ENCODE measurements at regions not wholly inside any gene's neighbourhood (a gene's known extent, or its start where the extent isn't known, plus 50 kb on each side); places are given as distances from the start of the nearest gene placed in this dataset.
"Not testable (repeated sequence)": the region's sequence is repeated elsewhere in the genome, so short reads cannot be mapped to it uniquely, and the experiment has no call there.

DNA sequence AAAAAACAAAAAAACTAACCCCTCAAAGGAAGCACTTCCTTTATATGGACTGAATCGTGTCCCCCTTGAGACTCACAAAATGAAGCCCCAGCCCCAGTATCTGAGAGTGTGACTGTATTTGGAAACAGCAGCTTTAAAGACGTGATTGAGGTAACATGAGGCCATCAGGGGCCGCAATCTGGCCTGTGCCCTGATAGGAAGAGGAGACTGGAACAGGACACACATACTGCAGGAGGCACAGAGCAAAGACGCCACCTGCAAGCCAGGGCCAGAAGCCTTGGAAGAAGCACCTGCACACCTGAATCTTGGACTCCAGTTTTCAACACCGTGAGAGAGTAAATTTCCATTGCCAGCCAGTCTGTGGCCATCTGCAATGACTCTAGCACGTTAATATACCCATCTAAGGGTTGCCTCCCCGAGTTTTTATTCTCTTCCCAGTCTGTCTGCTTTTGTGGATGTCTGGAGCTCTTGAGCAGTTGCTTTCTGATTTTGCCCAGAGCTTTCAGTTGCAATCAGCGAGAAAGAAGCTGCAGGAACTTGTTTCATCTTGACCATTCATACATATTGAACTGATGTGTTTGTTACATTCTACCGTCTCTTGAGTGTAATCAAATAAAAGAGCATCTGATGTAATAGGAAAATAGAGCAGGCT, 775.8 kb upstream of the TPTE start:
- TF ChIP-seq, protein P1, sequence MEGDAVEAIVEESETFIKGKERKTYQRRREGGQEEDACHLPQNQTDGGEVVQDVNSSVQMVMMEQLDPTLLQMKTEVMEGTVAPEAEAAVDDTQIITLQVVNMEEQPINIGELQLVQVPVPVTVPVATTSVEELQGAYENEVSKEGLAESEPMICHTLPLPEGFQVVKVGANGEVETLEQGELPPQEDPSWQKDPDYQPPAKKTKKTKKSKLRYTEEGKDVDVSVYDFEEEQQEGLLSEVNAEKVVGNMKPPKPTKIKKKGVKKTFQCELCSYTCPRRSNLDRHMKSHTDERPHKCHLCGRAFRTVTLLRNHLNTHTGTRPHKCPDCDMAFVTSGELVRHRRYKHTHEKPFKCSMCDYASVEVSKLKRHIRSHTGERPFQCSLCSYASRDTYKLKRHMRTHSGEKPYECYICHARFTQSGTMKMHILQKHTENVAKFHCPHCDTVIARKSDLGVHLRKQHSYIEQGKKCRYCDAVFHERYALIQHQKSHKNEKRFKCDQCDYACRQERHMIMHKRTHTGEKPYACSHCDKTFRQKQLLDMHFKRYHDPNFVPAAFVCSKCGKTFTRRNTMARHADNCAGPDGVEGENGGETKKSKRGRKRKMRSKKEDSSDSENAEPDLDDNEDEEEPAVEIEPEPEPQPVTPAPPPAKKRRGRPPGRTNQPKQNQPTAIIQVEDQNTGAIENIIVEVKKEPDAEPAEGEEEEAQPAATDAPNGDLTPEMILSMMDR (tag by site-specific recombination; IDR thresholded peaks at IDR 0.05) = not testable (repeated sequence)
- not testable (repeated sequence) for TF ChIP-seq ZNF677 (tag by site-specific recombination; IDR thresholded peaks at IDR 0.05); ZNF768 (tag by site-specific recombination; IDR thresholded peaks at IDR 0.05); TRIM28 (IDR thresholded peaks at IDR 0.05; ENCODE audit: borderline replicate concordance, low read length); RBAK (tag by site-specific recombination; IDR thresholded peaks at IDR 0.05); ZXDB (tag by site-specific recombination; IDR thresholded peaks at IDR 0.05)
